Psoas muscle (tissue), 7 donors: ENCODE measurements at regions not wholly inside any gene's neighbourhood (a gene's known extent, or its start where the extent isn't known, plus 50 kb on each side); places are given as distances from the start of the nearest gene placed in this dataset.

Source experiments
- ATAC-seq, 4 donors: fragments of 200-7000 bp; cut with Tn5 transposase; one replicate each; pipeline ENCODE4 v1.9.1; 2020; ENCODE audit warnings: moderate library complexity in 3 of 4, mild to moderate bottlenecking in 2 of 4
- DNase-seq, 2 donors: peaks; one replicate each; pipeline ENCODE4 v3.0.0-alpha.2; 2020
- H3K27ac ChIP-seq: fragments of 200-600 bp; one replicate; pipeline ENCODE4 v1.8.0; 2022
- H3K27me3 ChIP-seq, 3 donors: fragments of 200-600 bp in 1 of 3; one replicate each; pipeline versions ENCODE4 v1.6.1 to v1.8.0; 2013 to 2022; ENCODE audit warnings: low read length in 2 of 3, mild to moderate bottlenecking in 2 of 3, moderate library complexity in 1 of 3; ENCODE audit not compliant: insufficient read depth in 3 of 3
- H3K36me3 ChIP-seq, 2 donors: fragments of 200-600 bp in 1 of 2; one replicate each; pipeline versions ENCODE4 v1.6.1 to v1.8.0; 2013 to 2022; ENCODE audit warnings: low read depth in 1 of 2, mild to moderate bottlenecking in 1 of 2, moderate library complexity in 1 of 2; ENCODE audit not compliant: insufficient read depth in 1 of 2
- H3K4me1 ChIP-seq: fragments of 200-600 bp; one replicate; pipeline ENCODE4 v1.8.0; 2022
- H3K4me3 ChIP-seq: fragments of 200-600 bp; one replicate; pipeline ENCODE4 v1.8.0; 2022; ENCODE audit warnings: mild to moderate bottlenecking
- H3K9me3 ChIP-seq: fragments of 200-600 bp; one replicate; pipeline ENCODE4 v1.8.0; 2022
- CTCF ChIP-seq: fragments of 200-600 bp; IDR thresholded peaks from one replicate; pipeline ENCODE4 v1.8.0; 2022; ENCODE audit warnings: antibody characterized with exemption
- WGBS, 3 donors: extraction: QIAGEN DNeasy Blood & Tissue Kit; methylation state at CpG; one replicate each; pipeline versions ENCODE4 v1.1.6 to v1.1.7; 2013; 5-methylcytosine and 5-hydroxymethylcytosine counted together
- intact Hi-C, 2 donors: fragments of 100-400 bp; cut with DNase I; formaldehyde crosslinking; loops; one replicate each; pipeline versions ENCODE4 v1.11.0 to v1.14.2; 2022
- donor health status: healthy with polysubstance abuse.
- donor health status: DM: no; HTN: no; CAD: no; lungs with moderate emphysema.
- donor health status: Bipolar disorder and iron deficiency.
- donor health status: healthy.
- donor health status: DM: yes; HTN: yes; CAD: no.
- donor health status: DM: no; HTN: no; CAD: no.
- donor health status: DM: yes; HTN: yes; CAD: no.

GRCh38 chr13:60331249-60332012 is 65.6 kb upstream of the TDRD3 start:
- Histone ChIP-seq H3K4me1 (peaks cover 4% of the 10 kb centered on the region), H3K4me3 (no peak overlapping the region), H3K9me3 (no peaks in the 10 kb centered on the region), H3K27ac (no peak overlapping the region), H3K27me3 (no peaks in the 10 kb centered on the region), H3K36me3 (no peaks in the 10 kb centered on the region)
- DNase-seq (no peak), ATAC-seq (no peak)
- 43 to 56% (median 54%) methylated on average over 4 of the region's 4 CpGs for WGBS, 3 donors
- no peak for TF ChIP-seq CTCF
- intact Hi-C loops, result loop anchor here in 1 of 2 donors (10.0 kb wide), 1 partner anchor 103 kb away; no protein-coding TSS in a partner anchor

- H3K36me3 ChIP-seq, result no peaks in the 10 kb centered on the region
- 53 to 71% (median 66%) methylated on average over 1 of the region's 1 CpG for WGBS, 3 donors
- no peaks in the 10 kb centered on the region for H3K27me3 ChIP-seq
- ATAC-seq (no peak), DNase-seq (no peak)
- no peak overlapping the region for H3K27ac ChIP-seq
- H3K4me1 ChIP-seq, result no peaks in the 10 kb centered on the region
- H3K9me3 ChIP-seq, result no peaks in the 10 kb centered on the region
- intact Hi-C loops, result loop anchor here in 1 of 2 donors (10.0 kb wide), 1 partner anchor 102 kb away; no protein-coding TSS in a partner anchor
- H3K4me3 ChIP-seq, result no peak overlapping the region
- TF ChIP-seq CTCF, result no peak
Measured at GRCh38 chr13:60332682-60333081, 64.3 kb upstream of the TDRD3 start.

GRCh38 chr13:60334310-60334709 is 62.7 kb upstream of the TDRD3 start:
- 22 to 31% (median 26%) methylated on average over 1 of the region's 1 CpG for WGBS, 3 donors
- H3K4me3 ChIP-seq, result no peak overlapping the region
- H3K4me1 ChIP-seq, result no peaks in the 10 kb centered on the region
- no peak for DNase-seq
- no peaks in the 10 kb centered on the region for H3K27me3 ChIP-seq
- H3K36me3 ChIP-seq, result no peaks in the 10 kb centered on the region
- TF ChIP-seq CTCF, result no peak
- intact Hi-C loops, result loop anchor here in 1 of 2 donors (10.0 kb wide), 1 partner anchor 100 kb away; no protein-coding TSS in a partner anchor
- no peak overlapping the region for H3K27ac ChIP-seq
- H3K9me3 ChIP-seq, result no peaks in the 10 kb centered on the region
- no peak for ATAC-seq

GRCh38 chr13:60335531-60335930 is 61.5 kb upstream of the TDRD3 start:
- no peak overlapping the region for H3K4me3 ChIP-seq
- H3K27me3 ChIP-seq, result no peaks in the 10 kb centered on the region
- no peak overlapping the region for H3K27ac ChIP-seq
- no peaks in the 10 kb centered on the region for H3K36me3 ChIP-seq
- no peak for ATAC-seq
- DNase-seq, result no peak
- intact Hi-C loops, result loop anchor here in 1 of 2 donors (10.0 kb wide), 1 partner anchor 99 kb away; no protein-coding TSS in a partner anchor
- TF ChIP-seq CTCF, result peak; percentile 48
- no peaks in the 10 kb centered on the region for H3K9me3 ChIP-seq
- WGBS, 3 donors, result 2 to 18% (median 5%) methylated on average over 1 of the region's 1 CpG
- H3K4me1 ChIP-seq, result no peaks in the 10 kb centered on the region
